ENCODE measurements at regions not wholly inside any gene's neighbourhood (a gene's known extent, or its start where the extent isn't known, plus 50 kb on each side); places are given as distances from the start of the nearest gene placed in this dataset.

- DNase-seq (no peak), ATAC-seq (ENCODE audit: insufficient read depth, low read depth) (no peak)
- H3K4me3 ChIP-seq (ENCODE audit: low read depth in 1 of 2, low read length in 2 of 2) = no peak overlapping the region
- H3K4me1 ChIP-seq (ENCODE audit: insufficient read depth, low read length) = no peaks in the 10 kb centered on the region
- no peak overlapping the region for H3K9ac ChIP-seq (ENCODE audit: low read depth, low read length)
- no peaks in the 10 kb centered on the region for H3K36me3 ChIP-seq (ENCODE audit: insufficient read depth, low read length)
- H3K27me3 ChIP-seq (ENCODE audit: insufficient read depth, low read length, poor library complexity) = peaks cover 5% of the 10 kb centered on the region
- no peaks in the 10 kb centered on the region for H3K79me2 ChIP-seq (ENCODE audit: insufficient read depth, low read length)
- H3K4me2 ChIP-seq (ENCODE audit: insufficient read depth, low read length) = no peak overlapping the region
- no peaks in the 10 kb centered on the region for H3K9me3 ChIP-seq (ENCODE audit: insufficient read depth, low read length, severe bottlenecking)
- no peak overlapping the region for H2AFZ ChIP-seq (ENCODE audit: low read depth, low read length)
- H4K20me1 ChIP-seq (ENCODE audit: insufficient read depth, low read length) = no peaks in the 10 kb centered on the region
- no peak overlapping the region for H3K27ac ChIP-seq (ENCODE audit: low read length)
- TF ChIP-seq CTCF (IDR thresholded peaks at IDR 0.05; ENCODE audit: borderline replicate concordance, extremely low read depth, low read length, poor library complexity, severe bottlenecking) = no peak
- TF ChIP-seq EZH2 (IDR thresholded peaks at IDR 0.05; ENCODE audit: borderline replicate concordance, low read depth, low read length, severe bottlenecking) = no peak
Observed at GRCh38 chr3:87996882-87997281, 61.9 kb downstream of the CGGBP1 start.

GRCh38 chr3:87993566-87993965, 65.2 kb downstream of the CGGBP1 start:
- Histone ChIP-seq H4K20me1 (ENCODE audit: insufficient read depth, low read length) (no peaks in the 10 kb centered on the region), H3K27ac (ENCODE audit: low read length) (no peak overlapping the region), H3K27me3 (ENCODE audit: insufficient read depth, low read length, poor library complexity) (no peaks in the 10 kb centered on the region), H3K4me3 (ENCODE audit: low read depth in 1 of 2, low read length in 2 of 2) (no peak overlapping the region), H3K9me3 (ENCODE audit: insufficient read depth, low read length, severe bottlenecking) (no peaks in the 10 kb centered on the region), H3K9ac (ENCODE audit: low read depth, low read length) (no peak overlapping the region), H3K36me3 (ENCODE audit: insufficient read depth, low read length) (no peaks in the 10 kb centered on the region), H2AFZ (ENCODE audit: low read depth, low read length) (no peak overlapping the region), H3K4me2 (ENCODE audit: insufficient read depth, low read length) (no peak overlapping the region), H3K79me2 (ENCODE audit: insufficient read depth, low read length) (no peaks in the 10 kb centered on the region), H3K4me1 (ENCODE audit: insufficient read depth, low read length) (no peaks in the 10 kb centered on the region)
- DNase-seq (no peak), ATAC-seq (ENCODE audit: insufficient read depth, low read depth) (no peak)
- TF ChIP-seq EZH2 (IDR thresholded peaks at IDR 0.05; ENCODE audit: borderline replicate concordance, low read depth, low read length, severe bottlenecking) (no peak), CTCF (IDR thresholded peaks at IDR 0.05; ENCODE audit: borderline replicate concordance, extremely low read depth, low read length, poor library complexity, severe bottlenecking) (no peak)

DNA sequence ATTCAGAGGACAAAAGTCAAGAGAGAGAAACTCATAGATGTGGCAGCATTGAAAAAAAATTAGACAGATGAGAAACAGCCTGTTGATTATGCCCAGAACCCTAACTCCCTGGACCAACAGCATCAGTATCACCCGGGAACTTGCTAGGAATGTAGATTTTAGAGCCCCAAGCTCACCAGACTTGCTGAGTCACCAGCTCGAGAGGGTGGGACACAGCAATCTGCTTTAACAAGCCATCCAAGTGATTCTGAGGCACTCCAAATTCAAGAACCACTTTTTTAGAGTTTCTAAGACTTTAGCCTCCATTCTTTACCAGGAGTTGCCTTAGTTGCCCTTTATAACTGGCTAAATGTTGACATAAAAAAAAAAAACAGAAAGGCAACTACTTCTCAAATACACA, 70.9 kb downstream of the CGGBP1 start:
- Histone ChIP-seq H3K27me3 (ENCODE audit: insufficient read depth, low read length, poor library complexity) (no peaks in the 10 kb centered on the region), H2AFZ (ENCODE audit: low read depth, low read length) (no peak overlapping the region), H3K36me3 (ENCODE audit: insufficient read depth, low read length) (no peaks in the 10 kb centered on the region), H3K9ac (ENCODE audit: low read depth, low read length) (no peak overlapping the region), H3K27ac (ENCODE audit: low read length) (no peak overlapping the region), H4K20me1 (ENCODE audit: insufficient read depth, low read length) (no peaks in the 10 kb centered on the region), H3K4me2 (ENCODE audit: insufficient read depth, low read length) (no peak overlapping the region), H3K4me3 (ENCODE audit: low read depth in 1 of 2, low read length in 2 of 2) (no peak overlapping the region), H3K79me2 (ENCODE audit: insufficient read depth, low read length) (no peaks in the 10 kb centered on the region), H3K4me1 (ENCODE audit: insufficient read depth, low read length) (no peaks in the 10 kb centered on the region), H3K9me3 (ENCODE audit: insufficient read depth, low read length, severe bottlenecking) (no peaks in the 10 kb centered on the region)
- TF ChIP-seq EZH2 (IDR thresholded peaks at IDR 0.05; ENCODE audit: borderline replicate concordance, low read depth, low read length, severe bottlenecking) = no peak
- no peak for TF ChIP-seq CTCF (IDR thresholded peaks at IDR 0.05; ENCODE audit: borderline replicate concordance, extremely low read depth, low read length, poor library complexity, severe bottlenecking)
- DNase-seq = no peak
- ATAC-seq (ENCODE audit: insufficient read depth, low read depth) = no peak

- Histone ChIP-seq H3K27me3 (ENCODE audit: insufficient read depth, low read length, poor library complexity) (no peaks in the 10 kb centered on the region), H3K27ac (ENCODE audit: low read length) (no peak overlapping the region), H3K9me3 (ENCODE audit: insufficient read depth, low read length, severe bottlenecking) (peaks cover 15% of the 10 kb centered on the region), H3K36me3 (ENCODE audit: insufficient read depth, low read length) (no peaks in the 10 kb centered on the region), H3K79me2 (ENCODE audit: insufficient read depth, low read length) (no peaks in the 10 kb centered on the region), H4K20me1 (ENCODE audit: insufficient read depth, low read length) (no peaks in the 10 kb centered on the region), H2AFZ (ENCODE audit: low read depth, low read length) (no peak overlapping the region), H3K4me2 (ENCODE audit: insufficient read depth, low read length) (no peak overlapping the region), H3K4me3 (ENCODE audit: low read depth in 1 of 2, low read length in 2 of 2) (no peak overlapping the region), H3K4me1 (ENCODE audit: insufficient read depth, low read length) (no peaks in the 10 kb centered on the region), H3K9ac (ENCODE audit: low read depth, low read length) (no peak overlapping the region)
- DNase-seq (no peak), ATAC-seq (ENCODE audit: insufficient read depth, low read depth) (no peak)
- no peak for TF ChIP-seq EZH2 (IDR thresholded peaks at IDR 0.05; ENCODE audit: borderline replicate concordance, low read depth, low read length, severe bottlenecking)
- no peak for TF ChIP-seq CTCF (IDR thresholded peaks at IDR 0.05; ENCODE audit: borderline replicate concordance, extremely low read depth, low read length, poor library complexity, severe bottlenecking)
Observed at GRCh38 chr3:87982421-87982820, 76.4 kb downstream of the CGGBP1 start.

All from DND-41 (cell line).